GM12874 (cell line): ENCODE measurements at regions not wholly inside any gene's neighbourhood (a gene's known extent, or its start where the extent isn't known, plus 50 kb on each side); places are given as distances from the start of the nearest gene placed in this dataset.

Experiments used
- TF ChIP-seq, protein P1 (sequence below): IDR thresholded peaks from 2 replicates; pipeline ENCODE4 v1.5.1; 2011; ENCODE audit warnings: low read depth, mild to moderate bottlenecking, control low read depth, low read length, moderate library complexity; ENCODE audit not compliant: insufficient read depth

DNA sequence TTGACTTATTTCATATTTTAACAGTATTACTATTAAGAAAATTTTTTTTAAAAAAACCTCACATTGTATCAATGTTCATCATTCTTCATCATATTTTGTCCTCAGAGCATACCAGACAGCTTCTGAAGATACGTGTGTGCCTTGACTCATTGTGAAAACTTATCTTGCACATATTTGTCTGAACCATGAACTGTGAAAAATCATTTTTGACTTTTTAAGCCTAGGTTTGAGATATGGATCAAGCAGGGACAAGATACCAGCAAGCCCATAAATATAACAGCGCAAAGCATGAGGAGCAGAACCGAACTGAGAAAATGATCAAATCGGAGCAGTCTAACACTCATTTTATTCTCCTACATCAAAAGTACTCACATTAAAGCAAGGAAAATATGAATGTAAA, 506.0 kb downstream of the BRINP3 start:
- TF ChIP-seq, protein P1, sequence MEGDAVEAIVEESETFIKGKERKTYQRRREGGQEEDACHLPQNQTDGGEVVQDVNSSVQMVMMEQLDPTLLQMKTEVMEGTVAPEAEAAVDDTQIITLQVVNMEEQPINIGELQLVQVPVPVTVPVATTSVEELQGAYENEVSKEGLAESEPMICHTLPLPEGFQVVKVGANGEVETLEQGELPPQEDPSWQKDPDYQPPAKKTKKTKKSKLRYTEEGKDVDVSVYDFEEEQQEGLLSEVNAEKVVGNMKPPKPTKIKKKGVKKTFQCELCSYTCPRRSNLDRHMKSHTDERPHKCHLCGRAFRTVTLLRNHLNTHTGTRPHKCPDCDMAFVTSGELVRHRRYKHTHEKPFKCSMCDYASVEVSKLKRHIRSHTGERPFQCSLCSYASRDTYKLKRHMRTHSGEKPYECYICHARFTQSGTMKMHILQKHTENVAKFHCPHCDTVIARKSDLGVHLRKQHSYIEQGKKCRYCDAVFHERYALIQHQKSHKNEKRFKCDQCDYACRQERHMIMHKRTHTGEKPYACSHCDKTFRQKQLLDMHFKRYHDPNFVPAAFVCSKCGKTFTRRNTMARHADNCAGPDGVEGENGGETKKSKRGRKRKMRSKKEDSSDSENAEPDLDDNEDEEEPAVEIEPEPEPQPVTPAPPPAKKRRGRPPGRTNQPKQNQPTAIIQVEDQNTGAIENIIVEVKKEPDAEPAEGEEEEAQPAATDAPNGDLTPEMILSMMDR: no peak

DNA sequence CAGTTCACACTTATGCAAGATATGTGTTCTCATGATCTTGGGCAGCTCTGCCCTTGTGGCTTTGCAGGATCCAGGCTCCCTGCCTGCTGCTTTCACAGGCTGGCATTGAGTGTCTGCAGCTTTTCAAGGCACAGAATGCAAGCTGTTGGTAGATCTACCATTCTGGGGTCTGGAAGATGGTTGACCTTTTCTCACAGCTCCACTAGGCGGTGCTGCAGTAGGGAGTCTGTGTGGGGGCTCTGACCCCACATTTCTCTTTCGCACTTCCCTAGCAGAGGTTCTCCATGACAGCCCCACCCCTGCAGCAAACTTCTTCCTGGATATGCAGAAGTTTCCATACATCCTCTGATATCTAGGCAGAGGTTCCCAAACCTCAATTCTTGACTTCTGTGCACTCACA, 500.5 kb downstream of the BRINP3 start:
- TF ChIP-seq, protein P1: 0 out of 2 replicates have a peak, but pooled peaks have one; percentile 8

DNA sequence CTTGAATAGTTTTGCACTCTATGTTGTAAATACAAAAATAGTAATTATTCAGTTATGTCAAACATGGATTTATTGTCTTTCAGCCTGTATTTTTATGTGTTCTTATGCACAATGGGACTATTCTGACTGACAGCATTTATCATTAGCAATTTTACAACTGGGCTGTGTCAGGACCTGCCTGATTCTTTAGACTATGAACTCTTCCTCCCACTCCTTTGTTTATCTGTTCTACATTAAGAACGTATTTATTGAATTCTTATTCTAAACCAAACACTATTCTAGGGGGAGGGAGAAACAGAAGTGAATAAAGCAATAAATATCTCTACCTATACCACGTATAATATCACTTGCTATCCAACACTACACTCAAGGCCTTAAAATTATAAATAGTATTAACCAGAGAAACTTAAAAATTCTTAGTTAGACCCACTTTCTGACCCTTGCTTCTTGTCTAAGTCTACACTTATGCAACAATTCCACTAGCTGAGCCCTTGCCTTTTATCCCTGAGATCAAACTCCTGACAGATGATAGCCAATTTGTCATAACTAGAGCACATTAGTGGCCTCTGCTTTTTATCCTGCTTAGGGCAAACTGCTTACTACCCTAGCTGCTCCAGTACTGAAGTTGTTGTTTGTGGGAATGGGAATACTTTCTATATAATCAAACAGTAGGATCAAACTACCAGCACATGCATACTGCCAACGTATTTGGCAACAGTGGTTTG, 494.3 kb downstream of the BRINP3 start:
- TF ChIP-seq, protein P1: no peak

DNA sequence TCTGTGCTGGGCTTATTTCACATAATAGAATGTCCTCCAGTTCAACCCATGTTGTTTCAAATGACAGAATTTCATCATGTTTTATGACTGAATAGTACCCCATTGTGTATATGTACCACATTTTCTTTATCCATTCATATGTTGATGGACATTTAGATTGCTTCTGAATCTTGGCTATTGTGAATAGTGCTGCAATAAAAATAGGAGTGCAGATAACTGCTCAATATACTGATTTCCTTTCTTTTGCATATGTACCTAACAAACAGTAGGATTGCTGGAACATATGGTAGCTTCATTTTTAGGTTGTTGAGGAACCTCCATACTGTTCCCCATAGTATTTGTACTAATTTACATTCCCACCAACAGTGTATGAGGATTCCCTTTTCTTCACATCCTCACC, 491.1 kb downstream of the BRINP3 start:
- TF ChIP-seq, protein P1: no peak

DNA sequence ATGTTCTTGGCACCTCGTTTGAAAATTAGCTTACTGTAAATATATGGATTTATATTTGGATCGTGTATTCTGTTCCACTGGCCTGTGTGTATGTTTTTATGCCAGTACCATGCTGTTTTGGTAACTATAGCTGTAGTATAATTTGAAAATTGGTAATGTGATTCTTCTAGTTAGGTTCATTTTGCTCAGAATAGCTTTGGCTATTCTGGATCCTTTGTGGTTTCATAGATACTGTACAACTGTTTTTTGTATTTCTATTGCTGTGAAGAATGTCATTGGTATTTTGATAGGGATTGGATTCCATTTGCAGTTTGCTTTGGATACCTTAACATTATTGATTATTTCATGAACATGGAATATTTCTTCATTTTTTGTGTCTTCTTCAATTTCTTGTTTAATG, 490.2 kb downstream of the BRINP3 start:
- TF ChIP-seq, protein P1: no peak

DNA sequence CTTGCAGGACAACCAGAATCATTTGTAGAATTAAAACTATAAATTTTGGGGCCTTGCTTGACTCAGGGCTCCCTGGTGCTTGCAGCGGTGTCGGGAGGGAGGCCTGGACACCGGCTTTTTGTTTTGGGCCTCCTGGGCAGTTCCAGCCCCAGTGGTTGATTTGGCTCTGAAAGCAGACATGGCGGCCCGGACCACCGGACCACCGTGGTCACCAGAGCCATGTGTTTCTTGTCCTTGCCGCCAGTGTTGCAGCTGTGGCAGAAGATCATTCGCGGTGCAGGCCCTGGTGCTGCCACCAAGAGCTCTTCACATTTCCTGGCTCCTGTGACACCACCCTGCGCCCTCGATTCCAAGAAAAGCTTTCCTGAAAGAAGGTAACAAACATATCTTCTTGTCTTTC, 484.8 kb downstream of the BRINP3 start:
- TF ChIP-seq, protein P1: no peak

DNA sequence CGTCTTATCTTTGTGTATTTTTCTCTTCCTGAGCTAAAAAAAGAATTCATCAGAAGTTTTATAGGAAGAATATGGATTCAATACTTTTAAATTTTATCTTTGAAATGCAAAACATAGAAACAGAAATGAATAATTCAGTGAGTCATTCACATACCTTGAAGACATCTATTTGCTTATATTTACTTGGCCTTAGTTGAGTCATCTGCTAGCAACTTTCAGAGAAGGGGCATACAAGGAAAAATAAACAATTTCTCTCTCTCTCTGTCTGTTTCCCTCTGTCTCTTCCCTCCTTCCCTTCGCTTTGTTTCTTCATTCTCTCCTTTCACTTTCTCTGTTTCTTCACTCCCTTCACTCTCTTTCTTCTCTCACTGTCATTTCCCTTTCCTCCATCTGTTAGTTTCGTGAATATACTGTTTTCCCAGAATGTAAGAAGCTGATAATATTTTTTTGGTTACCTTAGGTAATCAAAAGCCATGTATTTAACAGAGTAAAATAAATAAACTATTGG, 477.2 kb downstream of the BRINP3 start:
- TF ChIP-seq, protein P1: no peak

DNA sequence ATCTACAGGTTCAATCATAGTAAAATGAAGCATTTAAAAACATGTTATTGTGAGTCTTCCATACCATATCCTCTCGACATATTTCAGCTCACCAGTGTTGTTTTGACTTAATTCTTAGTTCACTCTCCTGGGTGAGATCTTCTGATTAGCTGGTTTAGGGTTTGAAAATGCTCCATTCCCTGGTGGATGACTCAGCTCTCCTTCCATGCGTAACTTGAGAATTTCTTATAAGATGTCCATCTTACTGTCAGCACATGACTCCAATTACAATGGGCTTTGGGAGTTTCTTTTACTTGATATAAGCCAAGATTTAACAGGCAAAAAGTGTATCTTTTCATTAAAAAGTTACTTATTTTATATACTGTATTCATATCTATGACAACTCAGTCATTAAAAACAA, 476.5 kb downstream of the BRINP3 start:
- TF ChIP-seq, protein P1: no peak
